K562 (cell line): ENCODE measurements at regions not wholly inside any gene's neighbourhood (a gene's known extent, or its start where the extent isn't known, plus 50 kb on each side); places are given as distances from the start of the nearest gene placed in this dataset.

Source experiments
- CBX8 ChIP-seq: fragments of 200-600 bp; sonication (generic); IDR thresholded peaks from 2 replicates; pipeline ENCODE4 v1.6.1; 2012; ENCODE audit warnings: borderline replicate concordance, mixed run types, low read depth, mild to moderate bottlenecking, moderate library complexity, mixed read lengths, low read length, control low read depth, inconsistent platforms; ENCODE audit not compliant: poor library complexity, severe bottlenecking; ENCODE audit errors: extremely low read depth
- ELF4 ChIP-seq: fragments of 450-650 bp; formaldehyde crosslinking; IDR thresholded peaks from 2 replicates; pipeline ENCODE4 v1.4.0; 2022; ENCODE audit warnings: missing genetic modification characterization
- KLF6 ChIP-seq: fragments of 250-450 bp; sonication (Bioruptor Pico); IDR thresholded peaks from 2 replicates; pipeline ENCODE4 v1.4.0; 2020; ENCODE audit warnings: mild to moderate bottlenecking, moderate library complexity, borderline replicate concordance
- MYC ChIP-seq, 2 experiments: fragments of 250-450 bp in 1 of 2; sonication (Bioruptor Pico) in 1 of 2; IDR thresholded peaks; 2 replicates each; pipeline versions ENCODE4 v1.5.1 to v1.6.1; 2012 to 2021; ENCODE audit warnings: low read depth in 2 of 2, borderline replicate concordance in 1 of 2, improper control_type of control experiment in 1 of 2, low read length in 1 of 2, mild to moderate bottlenecking in 1 of 2, moderate library complexity in 1 of 2
- RFX5 ChIP-seq: IDR thresholded peaks from 2 replicates; pipeline ENCODE4 v1.6.1; 2011; ENCODE audit warnings: low read depth, mild to moderate bottlenecking, improper control_type of control experiment, low read length
- SMAD4 ChIP-seq: fragments of 250-450 bp; sonication (Bioruptor Pico); conservative IDR thresholded peaks from 2 replicates; pipeline ENCODE4 v1.8.0; 2021; ENCODE audit warnings: inconsistent platforms, mild to moderate bottlenecking, moderate library complexity
- ZNF76 ChIP-seq: fragments of 250-450 bp; sonication (Bioruptor Pico); IDR thresholded peaks from 2 replicates; pipeline ENCODE4 v1.4.0; 2020; ENCODE audit warnings: mild to moderate bottlenecking, moderate library complexity, borderline replicate concordance
- TF ChIP-seq, protein P1 (sequence below), 3 experiments: IDR thresholded peaks in 2 of 3; conservative IDR thresholded peaks in 1 of 3; 2 replicates each; pipeline ENCODE4 v1.5.1; 2011 to 2012; ENCODE audit warnings: low read length in 3 of 3, mild to moderate bottlenecking in 3 of 3, control low read depth in 2 of 3, improper control_type of control experiment in 1 of 3, inconsistent platforms in 1 of 3, low read depth in 1 of 3, mixed read lengths in 1 of 3, moderate library complexity in 1 of 3; ENCODE audit not compliant: insufficient read depth in 2 of 3
- TF ChIP-seq, protein P2 (sequence below): conservative IDR thresholded peaks from 2 replicates; pipeline ENCODE4 v1.6.1; 2011; ENCODE audit warnings: low read depth, mild to moderate bottlenecking, low read length; ENCODE audit not compliant: control insufficient read depth
- TF ChIP-seq, protein P3 (sequence below): fragments of 250-450 bp; sonication (Bioruptor Pico); IDR thresholded peaks from 2 replicates; pipeline ENCODE4 v1.5.1; 2021; ENCODE audit warnings: mild to moderate bottlenecking
- TF ChIP-seq, protein P4 (sequence below): fragments of 200-600 bp; sonication (generic); IDR thresholded peaks from one replicate; pipeline ENCODE4 v1.6.1; 2012; ENCODE audit warnings: mild to moderate bottlenecking, low read depth, low read length, inconsistent platforms
- TF ChIP-seq, protein P5 (sequence below): sonication (generic); formaldehyde crosslinking; IDR thresholded peaks from 2 replicates; pipeline ENCODE4 v1.9.0; 2022; ENCODE audit warnings: mild to moderate bottlenecking, missing genetic modification reagents

DNA sequence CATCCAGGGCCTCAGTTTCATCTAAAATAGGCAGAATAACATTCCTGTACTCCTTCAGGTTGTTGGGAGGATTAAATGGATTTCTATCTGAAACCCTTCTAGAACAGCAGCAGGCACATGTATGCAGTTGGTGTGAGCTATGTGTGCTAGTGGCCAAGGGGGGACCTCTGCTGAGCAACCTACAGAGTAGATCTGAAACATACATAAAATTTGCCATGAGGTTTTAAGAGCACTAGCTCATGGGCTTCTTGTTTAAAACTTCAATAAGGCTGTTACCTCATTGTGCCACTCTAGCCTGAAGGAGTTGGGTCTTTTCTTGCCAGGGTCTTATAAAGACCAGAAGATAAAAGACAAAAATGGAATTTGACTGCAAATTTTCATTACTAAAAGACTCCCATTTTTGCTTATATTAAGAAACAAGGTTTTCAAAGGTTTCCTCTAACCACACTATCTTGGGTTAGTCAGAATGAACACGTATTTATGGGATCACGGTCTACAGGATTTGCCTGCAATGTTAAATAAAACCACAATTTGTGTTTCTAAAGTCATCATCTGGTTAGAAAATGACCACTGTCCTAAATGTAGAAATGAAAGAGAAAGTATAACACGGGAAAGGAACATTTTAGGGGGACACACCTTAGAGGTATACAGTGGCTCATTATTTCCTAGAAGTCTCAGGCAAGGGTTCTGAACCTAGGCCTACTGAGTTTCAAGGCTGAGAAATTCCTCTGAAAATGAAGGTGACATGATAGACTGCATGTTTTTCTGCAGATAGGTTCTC, 144.9 kb upstream of the OLIG3 start:
- TF ChIP-seq ZNF76 (CRISPR knock-in tag), result no peak
- TF ChIP-seq, protein P1, sequence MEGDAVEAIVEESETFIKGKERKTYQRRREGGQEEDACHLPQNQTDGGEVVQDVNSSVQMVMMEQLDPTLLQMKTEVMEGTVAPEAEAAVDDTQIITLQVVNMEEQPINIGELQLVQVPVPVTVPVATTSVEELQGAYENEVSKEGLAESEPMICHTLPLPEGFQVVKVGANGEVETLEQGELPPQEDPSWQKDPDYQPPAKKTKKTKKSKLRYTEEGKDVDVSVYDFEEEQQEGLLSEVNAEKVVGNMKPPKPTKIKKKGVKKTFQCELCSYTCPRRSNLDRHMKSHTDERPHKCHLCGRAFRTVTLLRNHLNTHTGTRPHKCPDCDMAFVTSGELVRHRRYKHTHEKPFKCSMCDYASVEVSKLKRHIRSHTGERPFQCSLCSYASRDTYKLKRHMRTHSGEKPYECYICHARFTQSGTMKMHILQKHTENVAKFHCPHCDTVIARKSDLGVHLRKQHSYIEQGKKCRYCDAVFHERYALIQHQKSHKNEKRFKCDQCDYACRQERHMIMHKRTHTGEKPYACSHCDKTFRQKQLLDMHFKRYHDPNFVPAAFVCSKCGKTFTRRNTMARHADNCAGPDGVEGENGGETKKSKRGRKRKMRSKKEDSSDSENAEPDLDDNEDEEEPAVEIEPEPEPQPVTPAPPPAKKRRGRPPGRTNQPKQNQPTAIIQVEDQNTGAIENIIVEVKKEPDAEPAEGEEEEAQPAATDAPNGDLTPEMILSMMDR (IDR thresholded peaks at IDR 0.05 in 2 of 3, conservative IDR thresholded peaks at IDR 0.05 in 1 of 3; ENCODE audit: insufficient read depth in 2 of 3, low read depth in 1 of 3, low read length in 3 of 3), result no peak
- no peak for TF ChIP-seq MYC (IDR thresholded peaks at IDR 0.05; ENCODE audit: low read depth, low read length)
- no peak for TF ChIP-seq MYC (CRISPR knock-in tag; IDR thresholded peaks at IDR 0.05; ENCODE audit: borderline replicate concordance, low read depth)
- TF ChIP-seq, protein P2, sequence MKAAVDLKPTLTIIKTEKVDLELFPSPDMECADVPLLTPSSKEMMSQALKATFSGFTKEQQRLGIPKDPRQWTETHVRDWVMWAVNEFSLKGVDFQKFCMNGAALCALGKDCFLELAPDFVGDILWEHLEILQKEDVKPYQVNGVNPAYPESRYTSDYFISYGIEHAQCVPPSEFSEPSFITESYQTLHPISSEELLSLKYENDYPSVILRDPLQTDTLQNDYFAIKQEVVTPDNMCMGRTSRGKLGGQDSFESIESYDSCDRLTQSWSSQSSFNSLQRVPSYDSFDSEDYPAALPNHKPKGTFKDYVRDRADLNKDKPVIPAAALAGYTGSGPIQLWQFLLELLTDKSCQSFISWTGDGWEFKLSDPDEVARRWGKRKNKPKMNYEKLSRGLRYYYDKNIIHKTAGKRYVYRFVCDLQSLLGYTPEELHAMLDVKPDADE, result no peak
- TF ChIP-seq, protein P3, sequence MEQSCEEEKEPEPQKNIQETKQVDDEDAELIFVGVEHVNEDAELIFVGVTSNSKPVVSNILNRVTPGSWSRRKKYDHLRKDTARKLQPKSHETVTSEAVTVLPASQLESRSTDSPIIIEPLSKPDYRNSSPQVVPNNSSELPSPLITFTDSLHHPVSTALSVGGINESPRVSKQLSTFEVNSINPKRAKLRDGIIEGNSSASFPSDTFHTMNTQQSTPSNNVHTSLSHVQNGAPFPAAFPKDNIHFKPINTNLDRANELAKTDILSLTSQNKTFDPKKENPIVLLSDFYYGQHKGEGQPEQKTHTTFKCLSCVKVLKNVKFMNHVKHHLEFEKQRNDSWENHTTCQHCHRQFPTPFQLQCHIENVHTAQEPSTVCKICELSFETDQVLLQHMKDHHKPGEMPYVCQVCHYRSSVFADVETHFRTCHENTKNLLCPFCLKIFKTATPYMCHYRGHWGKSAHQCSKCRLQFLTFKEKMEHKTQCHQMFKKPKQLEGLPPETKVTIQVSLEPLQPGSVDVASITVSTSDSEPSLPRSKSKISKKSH (CRISPR knock-in tag), result no peak
- no peak for TF ChIP-seq CBX8
- no peak for TF ChIP-seq KLF6 (CRISPR knock-in tag)
- TF ChIP-seq, protein P4, sequence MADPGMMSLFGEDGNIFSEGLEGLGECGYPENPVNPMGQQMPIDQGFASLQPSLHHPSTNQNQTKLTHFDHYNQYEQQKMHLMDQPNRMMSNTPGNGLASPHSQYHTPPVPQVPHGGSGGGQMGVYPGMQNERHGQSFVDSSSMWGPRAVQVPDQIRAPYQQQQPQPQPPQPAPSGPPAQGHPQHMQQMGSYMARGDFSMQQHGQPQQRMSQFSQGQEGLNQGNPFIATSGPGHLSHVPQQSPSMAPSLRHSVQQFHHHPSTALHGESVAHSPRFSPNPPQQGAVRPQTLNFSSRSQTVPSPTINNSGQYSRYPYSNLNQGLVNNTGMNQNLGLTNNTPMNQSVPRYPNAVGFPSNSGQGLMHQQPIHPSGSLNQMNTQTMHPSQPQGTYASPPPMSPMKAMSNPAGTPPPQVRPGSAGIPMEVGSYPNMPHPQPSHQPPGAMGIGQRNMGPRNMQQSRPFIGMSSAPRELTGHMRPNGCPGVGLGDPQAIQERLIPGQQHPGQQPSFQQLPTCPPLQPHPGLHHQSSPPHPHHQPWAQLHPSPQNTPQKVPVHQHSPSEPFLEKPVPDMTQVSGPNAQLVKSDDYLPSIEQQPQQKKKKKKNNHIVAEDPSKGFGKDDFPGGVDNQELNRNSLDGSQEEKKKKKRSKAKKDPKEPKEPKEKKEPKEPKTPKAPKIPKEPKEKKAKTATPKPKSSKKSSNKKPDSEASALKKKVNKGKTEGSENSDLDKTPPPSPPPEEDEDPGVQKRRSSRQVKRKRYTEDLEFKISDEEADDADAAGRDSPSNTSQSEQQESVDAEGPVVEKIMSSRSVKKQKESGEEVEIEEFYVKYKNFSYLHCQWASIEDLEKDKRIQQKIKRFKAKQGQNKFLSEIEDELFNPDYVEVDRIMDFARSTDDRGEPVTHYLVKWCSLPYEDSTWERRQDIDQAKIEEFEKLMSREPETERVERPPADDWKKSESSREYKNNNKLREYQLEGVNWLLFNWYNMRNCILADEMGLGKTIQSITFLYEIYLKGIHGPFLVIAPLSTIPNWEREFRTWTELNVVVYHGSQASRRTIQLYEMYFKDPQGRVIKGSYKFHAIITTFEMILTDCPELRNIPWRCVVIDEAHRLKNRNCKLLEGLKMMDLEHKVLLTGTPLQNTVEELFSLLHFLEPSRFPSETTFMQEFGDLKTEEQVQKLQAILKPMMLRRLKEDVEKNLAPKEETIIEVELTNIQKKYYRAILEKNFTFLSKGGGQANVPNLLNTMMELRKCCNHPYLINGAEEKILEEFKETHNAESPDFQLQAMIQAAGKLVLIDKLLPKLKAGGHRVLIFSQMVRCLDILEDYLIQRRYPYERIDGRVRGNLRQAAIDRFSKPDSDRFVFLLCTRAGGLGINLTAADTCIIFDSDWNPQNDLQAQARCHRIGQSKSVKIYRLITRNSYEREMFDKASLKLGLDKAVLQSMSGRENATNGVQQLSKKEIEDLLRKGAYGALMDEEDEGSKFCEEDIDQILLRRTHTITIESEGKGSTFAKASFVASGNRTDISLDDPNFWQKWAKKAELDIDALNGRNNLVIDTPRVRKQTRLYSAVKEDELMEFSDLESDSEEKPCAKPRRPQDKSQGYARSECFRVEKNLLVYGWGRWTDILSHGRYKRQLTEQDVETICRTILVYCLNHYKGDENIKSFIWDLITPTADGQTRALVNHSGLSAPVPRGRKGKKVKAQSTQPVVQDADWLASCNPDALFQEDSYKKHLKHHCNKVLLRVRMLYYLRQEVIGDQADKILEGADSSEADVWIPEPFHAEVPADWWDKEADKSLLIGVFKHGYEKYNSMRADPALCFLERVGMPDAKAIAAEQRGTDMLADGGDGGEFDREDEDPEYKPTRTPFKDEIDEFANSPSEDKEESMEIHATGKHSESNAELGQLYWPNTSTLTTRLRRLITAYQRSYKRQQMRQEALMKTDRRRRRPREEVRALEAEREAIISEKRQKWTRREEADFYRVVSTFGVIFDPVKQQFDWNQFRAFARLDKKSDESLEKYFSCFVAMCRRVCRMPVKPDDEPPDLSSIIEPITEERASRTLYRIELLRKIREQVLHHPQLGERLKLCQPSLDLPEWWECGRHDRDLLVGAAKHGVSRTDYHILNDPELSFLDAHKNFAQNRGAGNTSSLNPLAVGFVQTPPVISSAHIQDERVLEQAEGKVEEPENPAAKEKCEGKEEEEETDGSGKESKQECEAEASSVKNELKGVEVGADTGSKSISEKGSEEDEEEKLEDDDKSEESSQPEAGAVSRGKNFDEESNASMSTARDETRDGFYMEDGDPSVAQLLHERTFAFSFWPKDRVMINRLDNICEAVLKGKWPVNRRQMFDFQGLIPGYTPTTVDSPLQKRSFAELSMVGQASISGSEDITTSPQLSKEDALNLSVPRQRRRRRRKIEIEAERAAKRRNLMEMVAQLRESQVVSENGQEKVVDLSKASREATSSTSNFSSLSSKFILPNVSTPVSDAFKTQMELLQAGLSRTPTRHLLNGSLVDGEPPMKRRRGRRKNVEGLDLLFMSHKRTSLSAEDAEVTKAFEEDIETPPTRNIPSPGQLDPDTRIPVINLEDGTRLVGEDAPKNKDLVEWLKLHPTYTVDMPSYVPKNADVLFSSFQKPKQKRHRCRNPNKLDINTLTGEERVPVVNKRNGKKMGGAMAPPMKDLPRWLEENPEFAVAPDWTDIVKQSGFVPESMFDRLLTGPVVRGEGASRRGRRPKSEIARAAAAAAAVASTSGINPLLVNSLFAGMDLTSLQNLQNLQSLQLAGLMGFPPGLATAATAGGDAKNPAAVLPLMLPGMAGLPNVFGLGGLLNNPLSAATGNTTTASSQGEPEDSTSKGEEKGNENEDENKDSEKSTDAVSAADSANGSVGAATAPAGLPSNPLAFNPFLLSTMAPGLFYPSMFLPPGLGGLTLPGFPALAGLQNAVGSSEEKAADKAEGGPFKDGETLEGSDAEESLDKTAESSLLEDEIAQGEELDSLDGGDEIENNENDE, result no peak
- TF ChIP-seq RFX5, result no peak
- TF ChIP-seq, protein P5, sequence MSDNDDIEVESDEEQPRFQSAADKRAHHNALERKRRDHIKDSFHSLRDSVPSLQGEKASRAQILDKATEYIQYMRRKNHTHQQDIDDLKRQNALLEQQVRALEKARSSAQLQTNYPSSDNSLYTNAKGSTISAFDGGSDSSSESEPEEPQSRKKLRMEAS (CRISPR knock-in tag), result no peak
- no peak for TF ChIP-seq ELF4
- no peak for TF ChIP-seq SMAD4 (CRISPR knock-in tag)
